Mesenteric fat pad (tissue), 1 donor: ENCODE measurements at regions not wholly inside any gene's neighbourhood (a gene's known extent, or its start where the extent isn't known, plus 50 kb on each side); places are given as distances from the start of the nearest gene placed in this dataset.
"Not testable (repeated sequence)": the region's sequence is repeated elsewhere in the genome, so short reads cannot be mapped to it uniquely, and the experiment has no call there.

Experiments used
- DNase-seq: peaks from one replicate; pipeline ENCODE4 v3.0.0-alpha.2; 2020; ENCODE audit warnings: low spot score
- donor health status: DM: yes; HTN: yes; CAD: no.

GRCh38 chr12:41683023-41683422 is 461.7 kb downstream of the GXYLT1 start:
- DNase-seq = no peak

GRCh38 chr12:41681898-41682297 is 462.8 kb downstream of the GXYLT1 start:
- no peak for DNase-seq

GRCh38 chr12:41680155-41680554 is 464.5 kb downstream of the GXYLT1 start:
- DNase-seq = no peak

DNA sequence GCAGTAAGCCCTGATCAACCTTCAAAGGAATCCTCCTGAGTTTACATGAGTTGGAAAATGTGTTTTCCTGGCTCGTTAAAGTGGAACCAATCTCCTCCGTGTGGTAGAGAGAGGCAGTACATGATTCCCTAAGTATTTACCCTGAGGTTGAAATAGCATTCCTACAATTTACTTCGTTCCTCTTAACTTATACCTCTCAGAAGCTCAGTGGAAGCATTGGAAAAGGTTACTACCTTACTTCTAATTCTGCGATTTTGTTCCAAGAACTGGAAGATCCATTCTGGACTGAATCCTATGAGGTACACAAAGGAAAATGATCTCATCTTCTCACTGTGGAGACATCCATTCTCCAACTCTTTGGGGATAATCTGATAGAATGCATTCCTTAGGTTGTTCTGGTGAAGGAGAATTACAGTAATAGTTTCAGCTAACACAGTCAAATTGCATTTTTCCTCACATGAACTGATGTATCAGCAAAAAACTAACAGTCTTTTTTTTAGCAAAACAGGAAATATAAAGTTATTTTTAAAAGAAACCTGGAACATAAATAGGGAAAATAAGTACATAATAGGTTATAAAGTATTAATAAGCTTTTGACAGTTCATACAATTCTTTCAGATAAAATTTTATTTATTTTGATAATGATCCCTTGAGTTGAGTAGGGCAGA is 475.6 kb downstream of the PDZRN4 start:
- DNase-seq = no peak

- DNase-seq = no peak
Observed at GRCh38 chr12:41661141-41661765, 473.1 kb downstream of the PDZRN4 start.

DNA sequence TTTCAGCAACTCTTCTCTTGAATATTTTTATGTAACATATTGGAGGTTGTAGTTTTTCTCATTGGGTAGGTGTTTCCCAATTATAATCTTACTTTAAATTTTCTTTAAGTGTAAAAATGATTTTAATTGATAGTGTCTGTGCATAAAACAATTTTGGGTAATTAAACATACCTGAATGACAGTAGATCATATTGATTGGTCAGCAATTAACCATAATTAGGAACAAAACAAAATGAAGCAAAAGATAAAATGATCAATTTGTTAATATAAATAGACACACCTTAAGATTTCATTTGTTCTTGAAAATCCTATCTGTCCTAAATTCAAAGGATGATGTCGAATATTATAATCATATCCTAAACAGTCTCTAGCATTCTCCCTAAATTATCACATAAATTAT is 468.3 kb downstream of the PDZRN4 start:
- DNase-seq = no peak

GRCh38 chr12:41653386-41654326 is 465.5 kb downstream of the PDZRN4 start:
- no peak for DNase-seq

DNA sequence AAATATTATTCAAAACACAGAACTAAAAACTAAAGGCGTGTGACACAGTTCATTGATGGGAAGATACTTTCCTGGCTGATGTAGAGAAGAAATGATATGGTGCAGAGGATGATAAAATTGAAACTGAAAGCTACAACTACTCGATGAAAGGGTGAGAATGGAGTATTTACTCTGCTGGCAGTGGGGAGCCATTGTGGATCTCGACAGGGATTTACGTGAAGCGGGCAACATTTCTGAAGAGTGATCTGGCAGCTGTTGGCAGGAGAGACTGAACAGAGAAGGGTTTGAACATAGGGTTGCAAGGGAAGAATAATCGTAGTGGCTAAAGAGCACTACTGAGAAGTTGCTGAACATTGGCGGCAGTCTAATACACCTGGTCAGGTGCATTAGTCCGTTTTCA is 464.9 kb downstream of the PDZRN4 start:
- DNase-seq = no peak

DNA sequence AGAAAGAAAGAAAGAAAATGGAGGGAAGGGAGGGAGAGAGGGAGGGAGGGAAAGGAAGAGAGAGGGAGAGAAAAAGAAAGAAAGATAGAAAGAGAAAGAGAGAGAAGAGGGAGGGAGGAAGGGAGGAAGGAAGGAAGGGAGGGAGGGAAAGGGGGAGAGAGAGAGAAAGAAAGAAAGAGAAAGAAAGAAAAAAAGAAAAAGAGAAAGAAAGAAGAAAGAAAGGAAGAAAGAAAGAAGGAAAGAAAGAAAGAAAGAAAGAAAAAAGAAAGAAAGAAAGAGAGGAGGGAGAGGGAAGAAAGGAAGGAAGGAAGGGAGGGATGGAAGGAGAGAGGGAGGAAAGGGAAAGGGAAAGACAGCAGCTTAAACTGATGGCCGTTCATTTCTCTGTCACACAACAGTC is 457.5 kb downstream of the PDZRN4 start:
- no peak for DNase-seq

GRCh38 chr12:41642808-41643207 is 454.7 kb downstream of the PDZRN4 start:
- DNase-seq = not testable (repeated sequence)

GRCh38 chr12:41636653-41637052 is 448.5 kb downstream of the PDZRN4 start:
- no peak for DNase-seq

DNA sequence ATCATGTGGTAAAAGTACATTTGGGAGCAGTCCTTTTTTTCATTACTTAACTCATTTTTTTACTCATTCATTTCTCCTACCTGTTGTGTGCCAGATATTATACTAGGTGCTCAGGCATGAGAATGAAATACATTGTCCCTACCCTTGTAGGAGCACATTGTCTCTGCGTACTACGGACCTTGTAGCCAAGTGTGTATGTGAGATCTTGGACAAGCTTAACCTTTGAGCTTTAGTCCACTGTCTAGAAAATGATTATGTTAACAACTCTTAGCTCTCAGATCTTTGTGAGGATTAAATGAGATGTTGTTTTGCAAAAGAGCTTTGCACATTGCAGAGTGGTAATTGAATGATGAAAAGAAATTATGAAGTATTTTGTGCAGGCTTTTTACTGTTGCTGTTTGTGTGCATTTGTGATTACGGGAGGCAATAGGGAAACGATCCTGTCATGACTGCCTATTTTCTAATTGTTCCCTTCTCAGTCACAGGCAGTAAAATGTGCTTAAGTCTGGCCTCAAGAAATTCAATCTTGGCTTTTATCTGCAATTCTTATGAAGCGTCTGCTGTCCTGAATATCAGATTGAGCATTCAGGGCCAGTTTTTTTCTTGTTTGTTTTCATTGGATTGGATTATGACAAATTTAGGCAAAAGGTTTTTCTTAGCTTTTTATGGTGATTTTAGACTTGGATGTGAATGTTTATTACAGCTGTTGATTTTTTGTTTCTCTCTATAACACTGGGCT is 447.7 kb downstream of the PDZRN4 start:
- no peak for DNase-seq

GRCh38 chr12:41634091-41634490 is 446.0 kb downstream of the PDZRN4 start:
- no peak for DNase-seq

GRCh38 chr12:41629611-41630010 is 441.5 kb downstream of the PDZRN4 start:
- no peak for DNase-seq

DNA sequence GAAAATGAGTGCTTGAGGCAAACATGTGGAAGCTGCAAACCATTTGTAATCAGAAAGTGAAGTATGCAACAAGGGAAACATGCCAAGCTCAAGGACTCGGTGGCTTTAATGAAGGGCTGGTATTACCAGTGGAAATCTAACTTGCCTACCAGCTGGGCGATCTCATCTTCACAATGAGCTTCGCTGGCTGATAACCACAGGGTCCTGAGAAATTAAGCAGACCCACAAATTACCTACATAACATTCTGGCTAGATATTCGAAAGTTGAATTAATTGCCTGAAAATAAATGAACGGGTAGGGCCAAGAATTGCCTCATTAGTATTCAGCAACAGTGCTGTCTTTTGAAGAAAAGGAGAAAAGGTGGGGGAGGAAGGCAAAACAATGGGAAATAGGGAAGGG is 439.4 kb downstream of the PDZRN4 start:
- no peak for DNase-seq

GRCh38 chr12:41624571-41624970 is 436.5 kb downstream of the PDZRN4 start:
- DNase-seq = no peak
